GM20000 (cell line): ENCODE measurements at regions not wholly inside any gene's neighbourhood (a gene's known extent, or its start where the extent isn't known, plus 50 kb on each side); places are given as distances from the start of the nearest gene placed in this dataset.
"Not testable (repeated sequence)": the region's sequence is repeated elsewhere in the genome, so short reads cannot be mapped to it uniquely, and the experiment has no call there.

Experiments used
- DNase-seq: peaks from one replicate; pipeline ENCODE4 v3.0.0; 2012; ENCODE audit warnings: low spot score
- CTCF ChIP-seq: IDR thresholded peaks from 2 replicates; pipeline ENCODE4 v1.5.1; 2012; ENCODE audit warnings: mild to moderate bottlenecking, control low read depth; ENCODE audit errors: extremely low read depth, missing control alignments

GRCh38 chrY:20042993-20043392 is 298.5 kb upstream of the KDM5D start:
- no peak for TF ChIP-seq CTCF
- DNase-seq = no peak

GRCh38 chrY:20025676-20026075 is 281.1 kb upstream of the KDM5D start:
- no peak for DNase-seq
- no peak for TF ChIP-seq CTCF

GRCh38 chrY:19993410-19993809 is 248.9 kb upstream of the KDM5D start:
- not testable (repeated sequence) for DNase-seq

GRCh38 chrY:19973012-19973411 is 228.5 kb upstream of the KDM5D start:
- DNase-seq = no peak
- no peak for TF ChIP-seq CTCF

- no peak for DNase-seq
- TF ChIP-seq CTCF = no peak
Measured at GRCh38 chrY:19947702-19948101, 203.2 kb upstream of the KDM5D start.

- TF ChIP-seq CTCF = no peak
- no peak for DNase-seq
Measured at GRCh38 chrY:19899011-19899410, 154.5 kb upstream of the KDM5D start.

- no peak for TF ChIP-seq CTCF
- no peak for DNase-seq
Measured at GRCh38 chrY:19892076-19892964, 147.8 kb upstream of the KDM5D start.

- TF ChIP-seq CTCF = no peak
- no peak for DNase-seq
Measured at GRCh38 chrY:19882145-19882544, 137.6 kb upstream of the KDM5D start.
